ENCODE measurements at regions not wholly inside any gene's neighbourhood (a gene's known extent, or its start where the extent isn't known, plus 50 kb on each side); places are given as distances from the start of the nearest gene placed in this dataset.

DNA sequence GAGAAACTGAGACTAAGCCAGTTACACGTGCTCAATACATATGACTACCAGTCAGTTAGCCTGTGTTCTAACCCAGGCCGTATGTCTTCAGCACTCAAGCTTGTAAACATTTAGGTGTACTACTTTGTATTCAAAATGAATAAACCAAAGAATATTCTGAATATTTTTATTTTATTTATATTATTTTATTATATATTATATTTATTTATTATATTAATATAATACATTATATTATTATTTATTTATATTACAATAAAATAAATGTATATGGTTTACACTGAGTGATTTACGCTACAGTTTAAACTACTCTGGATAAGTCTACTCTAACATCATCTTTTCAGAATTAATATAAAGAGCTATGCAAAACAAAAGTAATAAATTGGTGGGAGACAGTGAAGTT is 691.5 kb downstream of the CENPC start:
- TF ChIP-seq, protein P1, sequence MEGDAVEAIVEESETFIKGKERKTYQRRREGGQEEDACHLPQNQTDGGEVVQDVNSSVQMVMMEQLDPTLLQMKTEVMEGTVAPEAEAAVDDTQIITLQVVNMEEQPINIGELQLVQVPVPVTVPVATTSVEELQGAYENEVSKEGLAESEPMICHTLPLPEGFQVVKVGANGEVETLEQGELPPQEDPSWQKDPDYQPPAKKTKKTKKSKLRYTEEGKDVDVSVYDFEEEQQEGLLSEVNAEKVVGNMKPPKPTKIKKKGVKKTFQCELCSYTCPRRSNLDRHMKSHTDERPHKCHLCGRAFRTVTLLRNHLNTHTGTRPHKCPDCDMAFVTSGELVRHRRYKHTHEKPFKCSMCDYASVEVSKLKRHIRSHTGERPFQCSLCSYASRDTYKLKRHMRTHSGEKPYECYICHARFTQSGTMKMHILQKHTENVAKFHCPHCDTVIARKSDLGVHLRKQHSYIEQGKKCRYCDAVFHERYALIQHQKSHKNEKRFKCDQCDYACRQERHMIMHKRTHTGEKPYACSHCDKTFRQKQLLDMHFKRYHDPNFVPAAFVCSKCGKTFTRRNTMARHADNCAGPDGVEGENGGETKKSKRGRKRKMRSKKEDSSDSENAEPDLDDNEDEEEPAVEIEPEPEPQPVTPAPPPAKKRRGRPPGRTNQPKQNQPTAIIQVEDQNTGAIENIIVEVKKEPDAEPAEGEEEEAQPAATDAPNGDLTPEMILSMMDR (conservative IDR thresholded peaks at IDR 0.05; ENCODE audit: low read length), result no peak
- TF ChIP-seq EZH2phosphoT487 (IDR thresholded peaks at IDR 0.05; ENCODE audit: borderline replicate concordance, low read depth, low read length), result no peak

Data from OCI-LY7 (cell line).